H9 (cell line): ENCODE measurements at regions not wholly inside any gene's neighbourhood (a gene's known extent, or its start where the extent isn't known, plus 50 kb on each side); places are given as distances from the start of the nearest gene placed in this dataset.

Experiments used
- DNase-seq: peaks from one replicate; pipeline ENCODE4 v3.0.0-alpha.2; 2017
- H2AFZ ChIP-seq: one replicate; pipeline ENCODE4 v1.6.1; 2013; ENCODE audit warnings: mild to moderate bottlenecking, low read length, control low read depth, moderate library complexity
- H2AK5ac ChIP-seq: 2 replicates; pipeline ENCODE4 v1.6.1; 2013; ENCODE audit warnings: low read length, control low read depth, mixed read lengths; ENCODE audit not compliant: insufficient read length
- H2BK120ac ChIP-seq: one replicate; pipeline ENCODE4 v1.6.1; 2013; ENCODE audit warnings: low read depth, mild to moderate bottlenecking, low read length, control low read depth, inconsistent platforms; ENCODE audit not compliant: poor library complexity, severe bottlenecking
- H2BK12ac ChIP-seq: 2 replicates; pipeline ENCODE4 v1.6.1; 2013; ENCODE audit warnings: low read length, control low read depth, mixed read lengths, low read depth; ENCODE audit not compliant: insufficient read length
- H2BK15ac ChIP-seq: 2 replicates; pipeline ENCODE4 v1.6.1; 2013; ENCODE audit warnings: low read depth, low read length, control low read depth
- H2BK20ac ChIP-seq: one replicate; pipeline ENCODE4 v1.6.1; 2013; ENCODE audit warnings: low read depth, mild to moderate bottlenecking, low read length, control low read depth, inconsistent platforms; ENCODE audit not compliant: poor library complexity, severe bottlenecking
- H2BK5ac ChIP-seq: 2 replicates; pipeline ENCODE4 v1.6.1; 2013; ENCODE audit warnings: low read length, control low read depth, mixed read lengths; ENCODE audit not compliant: insufficient read length
- H3K14ac ChIP-seq: 2 replicates; pipeline ENCODE4 v1.6.1; 2013; ENCODE audit warnings: low read length, control low read depth; ENCODE audit not compliant: insufficient read depth
- H3K18ac ChIP-seq: 2 replicates; pipeline ENCODE4 v1.6.1; 2013; ENCODE audit warnings: low read depth, mild to moderate bottlenecking, mixed read lengths, low read length, control low read depth; ENCODE audit not compliant: insufficient read length
- H3K23ac ChIP-seq: 2 replicates; pipeline ENCODE4 v1.6.1; 2013; ENCODE audit warnings: low read length, control low read depth, mixed read lengths, low read depth; ENCODE audit not compliant: insufficient read length
- H3K23me2 ChIP-seq: 2 replicates; pipeline ENCODE4 v1.6.1; 2013; ENCODE audit warnings: low read depth, mild to moderate bottlenecking, mixed read lengths, low read length, control low read depth; ENCODE audit not compliant: insufficient read length, poor library complexity, severe bottlenecking
- H3K27ac ChIP-seq: 2 replicates; pipeline ENCODE4 v1.5.1; 2013; ENCODE audit warnings: low read length, control low read depth, mixed read lengths, low read depth; ENCODE audit not compliant: insufficient read length
- H3K27me3 ChIP-seq: 2 replicates; pipeline ENCODE4 v1.6.1; 2013; ENCODE audit warnings: low read length, control low read depth, inconsistent platforms; ENCODE audit not compliant: insufficient read depth
- H3K4ac ChIP-seq: 2 replicates; pipeline ENCODE4 v1.6.1; 2013; ENCODE audit warnings: low read depth, mild to moderate bottlenecking, control low read depth, inconsistent platforms, low read length, moderate library complexity
- H3K4me1 ChIP-seq: 2 replicates; pipeline ENCODE4 v1.6.1; 2013; ENCODE audit warnings: low read length, control low read depth, inconsistent platforms; ENCODE audit not compliant: insufficient read depth
- H3K4me2 ChIP-seq: 2 replicates; pipeline ENCODE4 v1.6.1; 2013; ENCODE audit warnings: low read length, control low read depth, mixed read lengths; ENCODE audit not compliant: insufficient read length, insufficient read depth
- H3K56ac ChIP-seq: 2 replicates; pipeline ENCODE4 v1.6.1; 2013; ENCODE audit warnings: low read depth, mild to moderate bottlenecking, mixed read lengths, low read length, control low read depth; ENCODE audit not compliant: insufficient read length
- H3K79me1 ChIP-seq: 2 replicates; pipeline ENCODE4 v1.6.1; 2013; ENCODE audit warnings: low read depth, mild to moderate bottlenecking, moderate library complexity, low read length, control low read depth, inconsistent platforms; ENCODE audit not compliant: insufficient read depth, poor library complexity, severe bottlenecking
- H3K79me2 ChIP-seq: 2 replicates; pipeline ENCODE4 v1.6.1; 2013; ENCODE audit warnings: low read length, control low read depth, inconsistent platforms; ENCODE audit not compliant: insufficient read depth
- H3K9ac ChIP-seq: 2 replicates; pipeline ENCODE4 v1.6.1; 2013; ENCODE audit warnings: low read length, control low read depth, mixed read lengths; ENCODE audit not compliant: insufficient read length; ENCODE audit errors: extremely low read depth
- H3K9me3 ChIP-seq: one replicate; pipeline ENCODE4 v1.6.1; 2013; ENCODE audit warnings: low read depth, low read length, inconsistent platforms; ENCODE audit not compliant: control insufficient read depth
- H3T11ph ChIP-seq: one replicate; pipeline ENCODE4 v1.6.1; 2013; ENCODE audit warnings: mild to moderate bottlenecking, low read length, control low read depth, inconsistent platforms
- H4K20me1 ChIP-seq: one replicate; pipeline ENCODE4 v1.6.1; 2013; ENCODE audit not compliant: control insufficient read depth, insufficient read length, insufficient read depth
- H4K5ac ChIP-seq: 2 replicates; pipeline ENCODE4 v1.6.1; 2013; ENCODE audit warnings: low read depth, mild to moderate bottlenecking, mixed read lengths, low read length, control low read depth; ENCODE audit not compliant: insufficient read length
- H4K8ac ChIP-seq: replicated peaks from 2 replicates; pipeline ENCODE4 v1.6.1; 2013; ENCODE audit warnings: low read length, control low read depth, mixed read lengths, low read depth; ENCODE audit not compliant: insufficient read length
- H4K91ac ChIP-seq: 2 replicates; pipeline ENCODE4 v1.6.1; 2013; ENCODE audit warnings: low read depth, mild to moderate bottlenecking, moderate library complexity, mixed read lengths, low read length, control low read depth; ENCODE audit not compliant: insufficient read length
- H3K27ac Mint-ChIP-seq, 3 experiments: 2 replicates in 2 of 3; 3 replicates in 1 of 3; pipeline ENCODE4 v1.8.0; 2020 to 2021; ENCODE audit warnings: mixed read lengths in 3 of 3, mild to moderate bottlenecking in 1 of 3, moderate library complexity in 1 of 3
- H3K27me3 Mint-ChIP-seq: 2 replicates; pipeline ENCODE4 v1.8.0; 2021; ENCODE audit warnings: low read depth, mild to moderate bottlenecking, moderate library complexity, mixed read lengths
- H3K36me3 Mint-ChIP-seq, 3 experiments: 2 replicates in 2 of 3; 3 replicates in 1 of 3; pipeline ENCODE4 v1.8.0; 2020 to 2021; ENCODE audit warnings: low read depth in 3 of 3, mixed read lengths in 3 of 3; ENCODE audit not compliant: insufficient read depth in 1 of 3
- H3K4me1 Mint-ChIP-seq, 2 experiments: 2 replicates each; pipeline ENCODE4 v1.8.0; 2020; ENCODE audit warnings: mixed read lengths in 2 of 2
- H3K4me3 Mint-ChIP-seq, 2 experiments: 2 replicates in 1 of 2; 3 replicates in 1 of 2; pipeline ENCODE4 v1.8.0; 2020 to 2021; ENCODE audit warnings: mild to moderate bottlenecking in 2 of 2, mixed read lengths in 2 of 2, moderate library complexity in 1 of 2
- H3K9me3 Mint-ChIP-seq, 2 experiments: 2 replicates in 1 of 2; 3 replicates in 1 of 2; pipeline ENCODE4 v1.8.0; 2020; ENCODE audit warnings: mild to moderate bottlenecking in 2 of 2, mixed read lengths in 2 of 2, moderate library complexity in 1 of 2
- CTCF ChIP-seq: fragments of 200-600 bp; sonication (generic); conservative IDR thresholded peaks from 3 replicates; pipeline ENCODE4 v1.8.0; 2021; ENCODE audit warnings: antibody characterized with exemption, mild to moderate bottlenecking
- WGBS: extraction: QIAGEN DNeasy Blood & Tissue Kit; methylation state at CpG from one replicate; pipeline ENCODE4 v1.1.7; 2013; ENCODE audit warnings: missing lambda C conversion rate, low lambda C conversion rate, mixed read lengths; ENCODE audit not compliant: insufficient read length; ENCODE audit errors: extremely low coverage; 5-methylcytosine and 5-hydroxymethylcytosine counted together

- H4K8ac ChIP-seq, result no peak overlapping the region
- no peaks in the 10 kb centered on the region for H3K4me1 ChIP-seq
- no peak overlapping the region for H3K56ac ChIP-seq
- H3K79me2 ChIP-seq, result no peaks in the 10 kb centered on the region
- Mint-ChIP-seq H3K9me3 (peaks cover 4 to 12% of the 10 kb centered on the region in 2 experiments; a peak in 3 of 5 replicates), H3K27ac (no peak overlapping the region), H3K27me3 (no peaks in the 10 kb centered on the region; the same call in 1 of the 2 replicates), H3K4me3 (no peak overlapping the region), H3K4me1 (0 out of 4 replicates have a peak, but pooled peaks cover 0 to 2% of the 10 kb centered on the region in 2 experiments), H3K36me3 (peaks cover 0 to 6% (median 0%) of the 10 kb centered on the region in 3 experiments; a peak in 3 of 7 replicates)
- H3K4ac ChIP-seq, result no peak overlapping the region
- H3K27me3 ChIP-seq, result no peaks in the 10 kb centered on the region
- no peaks in the 10 kb centered on the region for H3K79me1 ChIP-seq
- no peak overlapping the region for H4K5ac ChIP-seq
- H2AK5ac ChIP-seq, result no peak overlapping the region
- H2BK5ac ChIP-seq, result no peak overlapping the region
- H2AFZ ChIP-seq, result no peak overlapping the region
- H2BK20ac ChIP-seq, result no peak overlapping the region
- no peak overlapping the region for H3K18ac ChIP-seq
- no peak for TF ChIP-seq CTCF
- no peaks in the 10 kb centered on the region for H3K23me2 ChIP-seq
- H2BK15ac ChIP-seq, result no peak overlapping the region
- no peak overlapping the region for H3K4me2 ChIP-seq
- no peak overlapping the region for H3T11ph ChIP-seq
- H4K20me1 ChIP-seq, result no peaks in the 10 kb centered on the region
- no peak overlapping the region for H3K9ac ChIP-seq
- no peak overlapping the region for H2BK12ac ChIP-seq
- H4K91ac ChIP-seq, result no peak overlapping the region
- H3K23ac ChIP-seq, result no peak overlapping the region
- H3K27ac ChIP-seq, result no peak overlapping the region
- no peaks in the 10 kb centered on the region for H3K9me3 ChIP-seq
- WGBS, result no CpG with 5 or more reads among the region's 2 CpGs
- H2BK120ac ChIP-seq, result no peak overlapping the region
- no peak for DNase-seq
- H3K14ac ChIP-seq, result no peak overlapping the region
Observed at GRCh38 chr16:9333469-9333868, 242.0 kb downstream of the HAPSTR1 start.
